Lower leg skin (tissue), 3 donors: ENCODE measurements at regions not wholly inside any gene's neighbourhood (a gene's known extent, or its start where the extent isn't known, plus 50 kb on each side); places are given as distances from the start of the nearest gene placed in this dataset.

ENCODE experiments used
- CTCF ChIP-seq, 3 donors: fragments of 450-650 bp; IDR thresholded peaks; one replicate each; pipeline ENCODE4 v1.5.1; 2016; ENCODE audit warnings: antibody characterized with exemption in 3 of 3, mild to moderate bottlenecking in 3 of 3, moderate library complexity in 2 of 3
- POLR2A ChIP-seq, 2 donors: fragments of 450-650 bp; IDR thresholded peaks; one replicate each; pipeline ENCODE4 v1.6.1; 2016 to 2017; ENCODE audit warnings: antibody characterized with exemption in 2 of 2, mild to moderate bottlenecking in 1 of 2, moderate library complexity in 1 of 2

- TF ChIP-seq CTCF (IDR thresholded peaks at IDR 0.05) (no peak), POLR2A (IDR thresholded peaks at IDR 0.05) (no peak)
These were observed 79.4 kb upstream of the POU3F1 start for GRCh38 chr1:38125837-38126520.
